RWPE2 (cell line): ENCODE measurements at regions not wholly inside any gene's neighbourhood (a gene's known extent, or its start where the extent isn't known, plus 50 kb on each side); places are given as distances from the start of the nearest gene placed in this dataset.

Experiments
- ATAC-seq: fragments of 200-7000 bp; cut with Tn5 transposase; 3 replicates; pipeline ENCODE4 v1.9.1; 2021; ENCODE audit warnings: low read depth
- DNase-seq: peaks from one replicate; pipeline ENCODE4 v3.0.0-alpha.2; 2020; ENCODE audit warnings: low spot score
- H3K27ac ChIP-seq: fragments of 450-650 bp; 2 replicates; pipeline ENCODE4 v1.5.1; 2017; ENCODE audit warnings: mild to moderate bottlenecking; ENCODE audit not compliant: poor library complexity, severe bottlenecking
- H3K27me3 ChIP-seq: fragments of 250-450 bp; sonication (Bioruptor Pico); 2 replicates; pipeline ENCODE4 v1.5.1; 2021; ENCODE audit warnings: mild to moderate bottlenecking, moderate library complexity; ENCODE audit not compliant: insufficient read depth, poor library complexity, severe bottlenecking
- H3K36me3 ChIP-seq: fragments of 250-450 bp; sonication (Bioruptor Pico); 2 replicates; pipeline ENCODE4 v1.5.1; 2020; ENCODE audit warnings: low read depth, mild to moderate bottlenecking, moderate library complexity
- H3K4me1 ChIP-seq: fragments of 250-450 bp; sonication (Bioruptor Pico); 2 replicates; pipeline ENCODE4 v1.5.1; 2021; ENCODE audit warnings: mild to moderate bottlenecking, moderate library complexity; ENCODE audit not compliant: insufficient read depth, poor library complexity, severe bottlenecking
- H3K4me3 ChIP-seq: fragments of 250-450 bp; sonication (Bioruptor Pico); 2 replicates; pipeline ENCODE4 v1.5.1; 2021; ENCODE audit warnings: mild to moderate bottlenecking, moderate library complexity; ENCODE audit not compliant: severe bottlenecking
- H3K9me3 ChIP-seq: fragments of 250-450 bp; sonication (Bioruptor Pico); 2 replicates; pipeline ENCODE4 v1.5.1; 2021; ENCODE audit warnings: mild to moderate bottlenecking, moderate library complexity; ENCODE audit not compliant: severe bottlenecking
- CTCF ChIP-seq: fragments of 450-650 bp; IDR thresholded peaks from one replicate; pipeline ENCODE4 v1.5.1; 2017; ENCODE audit warnings: mild to moderate bottlenecking, moderate library complexity; ENCODE audit not compliant: poor library complexity, severe bottlenecking

DNA sequence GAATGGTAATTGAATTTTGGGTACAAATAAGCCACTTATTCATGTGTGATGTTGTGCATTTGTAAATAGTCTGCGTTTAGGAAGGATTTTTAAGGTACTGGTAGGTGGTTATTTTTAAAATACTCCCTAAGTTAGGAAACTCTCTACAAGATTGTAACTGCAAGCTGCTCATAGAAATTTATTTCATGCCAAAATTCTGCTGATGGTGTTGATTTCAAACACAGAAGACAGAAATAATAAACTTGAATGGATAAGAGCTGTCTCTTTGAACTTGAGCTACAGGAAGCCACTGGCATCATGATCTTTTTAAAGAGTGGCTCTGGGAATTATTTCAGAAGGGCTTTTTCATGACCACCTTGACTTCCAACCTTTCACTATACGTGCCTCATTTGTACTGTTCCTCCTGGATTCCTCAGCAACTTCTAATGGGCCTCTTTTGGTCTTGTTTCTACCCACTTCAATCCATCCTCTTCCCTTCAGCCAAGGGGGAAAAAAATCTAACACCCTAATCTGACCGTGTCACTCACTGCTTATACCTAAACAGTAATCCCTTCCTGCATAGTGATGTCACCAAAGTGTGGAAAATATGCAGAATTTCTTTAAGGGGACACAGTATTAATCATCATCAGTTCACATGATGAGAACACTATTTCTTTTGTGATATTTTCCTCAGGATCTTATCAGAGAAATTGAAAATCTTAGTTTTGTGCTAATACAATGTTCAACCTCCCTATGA, 113.6 kb downstream of the PFDN4 start:
- no peak for ATAC-seq

GRCh38 chr20:54323227-54323734, 115.4 kb downstream of the PFDN4 start:
- no peak for DNase-seq
- TF ChIP-seq CTCF = no peak

More for the DNA sequence above, 113.6 kb downstream of the PFDN4 start:
- DNase-seq = no peak
- no peaks in the 10 kb centered on the region for H3K36me3 ChIP-seq
- no peak for TF ChIP-seq CTCF
- peaks cover 2% of the 10 kb centered on the region for H3K9me3 ChIP-seq
- H3K4me3 ChIP-seq = no peak overlapping the region
- no peaks in the 10 kb centered on the region for H3K4me1 ChIP-seq
- peaks cover 6% of the 10 kb centered on the region for H3K27me3 ChIP-seq
- no peak overlapping the region for H3K27ac ChIP-seq

DNA sequence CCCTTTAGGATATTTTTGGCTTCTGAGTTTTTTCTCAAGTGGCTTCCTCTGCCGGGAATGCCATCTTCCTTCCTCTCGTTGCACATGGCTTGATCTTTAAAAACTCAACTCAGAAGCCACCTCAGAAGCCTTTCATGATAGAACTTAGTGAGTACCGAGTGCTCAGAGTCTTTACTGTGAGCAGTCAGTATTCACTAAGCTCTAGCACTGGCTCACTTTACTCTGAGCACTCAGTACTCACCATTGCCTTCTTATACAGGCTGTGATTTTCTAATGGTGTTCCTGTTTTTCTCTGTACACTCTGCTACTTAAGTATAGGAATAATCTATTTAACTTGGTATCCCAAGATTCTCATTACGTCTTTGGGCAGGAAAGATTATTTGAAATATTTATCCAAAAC, 116.2 kb downstream of the PFDN4 start:
- peaks cover 6% of the 10 kb centered on the region for H3K27me3 ChIP-seq
- no peaks in the 10 kb centered on the region for H3K36me3 ChIP-seq
- ATAC-seq = no peak
- H3K4me3 ChIP-seq = no peak overlapping the region
- no peak for TF ChIP-seq CTCF
- no peaks in the 10 kb centered on the region for H3K4me1 ChIP-seq
- no peak for DNase-seq
- H3K9me3 ChIP-seq = peaks cover 2% of the 10 kb centered on the region
- no peak overlapping the region for H3K27ac ChIP-seq

More at GRCh38 chr20:54323227-54323734, 115.4 kb downstream of the PFDN4 start:
- peaks cover 2% of the 10 kb centered on the region for H3K9me3 ChIP-seq
- no peak overlapping the region for H3K4me3 ChIP-seq
- H3K27me3 ChIP-seq = peaks cover 6% of the 10 kb centered on the region
- no peaks in the 10 kb centered on the region for H3K36me3 ChIP-seq
- ATAC-seq = peak; percentile 20; the same call in 1 of the 3 replicates
- H3K27ac ChIP-seq = no peak overlapping the region
- no peaks in the 10 kb centered on the region for H3K4me1 ChIP-seq

DNA sequence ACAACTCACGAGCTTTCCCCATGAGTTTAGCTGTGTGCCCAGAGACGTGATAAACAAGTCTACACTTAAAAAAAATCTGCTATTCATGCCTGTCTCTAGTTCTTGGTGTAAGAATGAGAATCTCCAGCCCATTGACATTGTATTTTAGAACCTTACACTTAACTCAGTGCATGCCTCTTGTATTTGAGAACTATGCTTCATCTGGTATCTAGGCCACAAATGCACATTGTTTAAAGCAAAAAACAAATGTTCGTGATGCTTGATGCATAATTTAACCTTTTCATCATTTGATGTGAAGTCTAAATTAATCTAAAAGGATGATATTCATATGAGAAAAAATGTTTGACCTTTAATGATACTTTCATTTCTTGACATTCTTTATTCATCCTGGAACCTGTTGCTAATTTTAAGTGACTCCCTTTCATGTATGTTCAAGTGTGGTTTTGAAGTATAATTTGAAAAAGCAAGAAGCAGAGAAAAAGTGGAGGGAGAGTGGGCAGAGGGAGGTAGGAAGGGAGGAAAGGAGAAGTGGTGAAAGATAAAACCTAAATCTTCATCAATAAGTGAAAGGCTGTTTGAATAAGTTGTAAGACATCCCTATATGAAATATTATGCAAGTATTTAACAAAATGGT, 116.9 kb downstream of the PFDN4 start:
- H3K27ac ChIP-seq = no peak overlapping the region
- DNase-seq = no peak
- no peaks in the 10 kb centered on the region for H3K4me1 ChIP-seq
- no peaks in the 10 kb centered on the region for H3K36me3 ChIP-seq
- H3K4me3 ChIP-seq = no peak overlapping the region
- TF ChIP-seq CTCF = no peak
- ATAC-seq = no peak
- peaks cover 6% of the 10 kb centered on the region for H3K27me3 ChIP-seq
- H3K9me3 ChIP-seq = peaks cover 2% of the 10 kb centered on the region
